Ishikawa (cell line): ENCODE measurements at regions not wholly inside any gene's neighbourhood (a gene's known extent, or its start where the extent isn't known, plus 50 kb on each side); places are given as distances from the start of the nearest gene placed in this dataset.

Source experiments
- CEBPB ChIP-seq: IDR thresholded peaks from 2 replicates; pipeline ENCODE4 v1.6.1; 2012
- CREB1 ChIP-seq: IDR thresholded peaks from 2 replicates; pipeline ENCODE4 v1.6.1; 2012; ENCODE audit warnings: low read depth
- EGR1 ChIP-seq: IDR thresholded peaks from 2 replicates; pipeline ENCODE4 v1.6.1; 2012
- EP300 ChIP-seq: IDR thresholded peaks from 2 replicates; pipeline ENCODE4 v1.6.1; 2012; ENCODE audit warnings: borderline replicate concordance
- FOXM1 ChIP-seq: IDR thresholded peaks from 2 replicates; pipeline ENCODE4 v1.6.1; 2012; ENCODE audit warnings: low read depth, borderline replicate concordance
- NFIC ChIP-seq: IDR thresholded peaks from 2 replicates; pipeline ENCODE4 v1.6.1; 2012
- RAD21 ChIP-seq: IDR thresholded peaks from 2 replicates; pipeline ENCODE4 v1.6.1; 2012; ENCODE audit warnings: low read depth
- TAF1 ChIP-seq: IDR thresholded peaks from 2 replicates; pipeline ENCODE4 v1.6.1; 2012; ENCODE audit warnings: low read depth, mild to moderate bottlenecking
- TCF12 ChIP-seq: IDR thresholded peaks from 2 replicates; pipeline ENCODE4 v1.6.1; 2012; ENCODE audit warnings: low read depth
- YY1 ChIP-seq: IDR thresholded peaks from 2 replicates; pipeline ENCODE4 v1.6.1; 2012; ENCODE audit warnings: low read depth
- ZBTB7A ChIP-seq: IDR thresholded peaks from 2 replicates; pipeline ENCODE4 v1.6.1; 2012; ENCODE audit warnings: low read depth
- TF ChIP-seq, protein P1 (sequence below): IDR thresholded peaks from 2 replicates; pipeline ENCODE4 v1.6.1; 2012; ENCODE audit warnings: low read depth, mild to moderate bottlenecking
- TF ChIP-seq, protein P2 (sequence below): IDR thresholded peaks from 2 replicates; pipeline ENCODE4 v1.6.1; 2012
- TF ChIP-seq, protein P3 (sequence below): IDR thresholded peaks from 2 replicates; pipeline ENCODE4 v1.6.1; 2012

DNA sequence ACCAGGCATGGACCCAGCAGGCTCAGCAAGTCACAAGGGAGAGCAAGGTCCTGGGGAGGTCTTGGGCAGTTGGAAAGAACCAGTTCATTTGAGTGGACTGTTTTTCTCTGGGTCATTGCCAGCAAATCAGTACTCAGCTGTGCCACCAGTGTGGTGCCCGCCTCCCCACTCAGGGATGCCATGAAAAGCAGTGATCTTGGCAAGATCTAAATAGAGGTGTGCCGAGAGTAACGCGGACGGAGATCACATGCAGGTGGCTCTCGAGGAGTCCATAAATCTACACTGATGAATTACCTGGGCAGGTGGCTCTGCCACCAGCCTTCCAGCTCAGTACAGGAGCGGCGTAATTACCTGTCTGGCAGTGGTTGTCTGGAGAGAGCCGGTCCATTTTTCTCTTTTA lies 642.2 kb downstream of the PTPRU start:
- TF ChIP-seq NFIC (no peak), TCF12 (no peak), FOXM1 (no peak), CREB1 (no peak), TAF1 (no peak), ZBTB7A (no peak), YY1 (no peak), CEBPB (no peak)

DNA sequence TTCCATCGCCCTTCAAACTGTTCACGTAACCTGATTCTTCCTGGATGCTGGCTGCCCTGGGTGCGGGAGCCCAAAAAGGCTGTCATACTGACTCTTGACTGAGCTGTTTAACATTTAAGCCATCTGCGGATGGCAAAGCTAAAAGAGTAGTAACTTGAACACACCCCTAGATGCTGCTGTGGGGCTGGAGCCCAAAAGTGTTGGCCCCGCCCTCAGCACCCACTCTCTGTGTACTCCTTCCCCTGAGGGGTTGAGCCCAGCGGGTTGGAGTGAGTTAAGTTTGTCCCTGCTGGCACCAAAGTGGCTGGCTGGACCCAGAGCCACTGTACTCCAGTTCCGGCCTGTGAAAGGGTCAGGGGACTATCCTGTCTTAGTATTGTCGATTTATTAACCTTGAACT lies 640.6 kb downstream of the PTPRU start:
- TF ChIP-seq, protein P1, sequence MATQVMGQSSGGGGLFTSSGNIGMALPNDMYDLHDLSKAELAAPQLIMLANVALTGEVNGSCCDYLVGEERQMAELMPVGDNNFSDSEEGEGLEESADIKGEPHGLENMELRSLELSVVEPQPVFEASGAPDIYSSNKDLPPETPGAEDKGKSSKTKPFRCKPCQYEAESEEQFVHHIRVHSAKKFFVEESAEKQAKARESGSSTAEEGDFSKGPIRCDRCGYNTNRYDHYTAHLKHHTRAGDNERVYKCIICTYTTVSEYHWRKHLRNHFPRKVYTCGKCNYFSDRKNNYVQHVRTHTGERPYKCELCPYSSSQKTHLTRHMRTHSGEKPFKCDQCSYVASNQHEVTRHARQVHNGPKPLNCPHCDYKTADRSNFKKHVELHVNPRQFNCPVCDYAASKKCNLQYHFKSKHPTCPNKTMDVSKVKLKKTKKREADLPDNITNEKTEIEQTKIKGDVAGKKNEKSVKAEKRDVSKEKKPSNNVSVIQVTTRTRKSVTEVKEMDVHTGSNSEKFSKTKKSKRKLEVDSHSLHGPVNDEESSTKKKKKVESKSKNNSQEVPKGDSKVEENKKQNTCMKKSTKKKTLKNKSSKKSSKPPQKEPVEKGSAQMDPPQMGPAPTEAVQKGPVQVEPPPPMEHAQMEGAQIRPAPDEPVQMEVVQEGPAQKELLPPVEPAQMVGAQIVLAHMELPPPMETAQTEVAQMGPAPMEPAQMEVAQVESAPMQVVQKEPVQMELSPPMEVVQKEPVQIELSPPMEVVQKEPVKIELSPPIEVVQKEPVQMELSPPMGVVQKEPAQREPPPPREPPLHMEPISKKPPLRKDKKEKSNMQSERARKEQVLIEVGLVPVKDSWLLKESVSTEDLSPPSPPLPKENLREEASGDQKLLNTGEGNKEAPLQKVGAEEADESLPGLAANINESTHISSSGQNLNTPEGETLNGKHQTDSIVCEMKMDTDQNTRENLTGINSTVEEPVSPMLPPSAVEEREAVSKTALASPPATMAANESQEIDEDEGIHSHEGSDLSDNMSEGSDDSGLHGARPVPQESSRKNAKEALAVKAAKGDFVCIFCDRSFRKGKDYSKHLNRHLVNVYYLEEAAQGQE = no peak
- TF ChIP-seq TAF1 = no peak
- TF ChIP-seq, protein P2, sequence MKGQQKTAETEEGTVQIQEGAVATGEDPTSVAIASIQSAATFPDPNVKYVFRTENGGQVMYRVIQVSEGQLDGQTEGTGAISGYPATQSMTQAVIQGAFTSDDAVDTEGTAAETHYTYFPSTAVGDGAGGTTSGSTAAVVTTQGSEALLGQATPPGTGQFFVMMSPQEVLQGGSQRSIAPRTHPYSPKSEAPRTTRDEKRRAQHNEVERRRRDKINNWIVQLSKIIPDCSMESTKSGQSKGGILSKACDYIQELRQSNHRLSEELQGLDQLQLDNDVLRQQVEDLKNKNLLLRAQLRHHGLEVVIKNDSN = no peak
- TF ChIP-seq YY1 = no peak
- no peak for TF ChIP-seq CEBPB
- no peak for TF ChIP-seq CREB1
- TF ChIP-seq RAD21 = no peak

DNA sequence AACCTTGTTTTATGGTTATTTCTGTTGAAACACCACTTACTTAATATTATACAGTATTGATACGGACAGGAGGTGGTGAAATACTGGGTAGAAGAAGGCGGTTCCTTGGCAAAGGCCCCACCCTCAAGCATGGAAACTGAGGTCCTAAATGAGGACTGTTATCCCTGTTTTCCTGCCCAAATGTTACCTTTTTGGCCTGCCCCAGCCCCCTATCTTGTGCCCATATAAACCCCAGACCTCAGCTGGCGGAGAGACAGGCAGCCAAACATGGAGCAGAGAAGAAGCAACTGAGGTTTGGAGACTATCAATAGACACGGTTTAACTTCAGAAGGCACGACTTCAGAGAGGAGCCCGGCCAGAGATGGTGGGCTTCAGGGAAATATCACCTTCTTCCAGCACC lies 640.1 kb downstream of the PTPRU start:
- TF ChIP-seq, protein P1 = no peak
- TF ChIP-seq FOXM1 (no peak), ZBTB7A (no peak), EGR1 (no peak), CEBPB (no peak), CREB1 (no peak), NFIC (no peak), TCF12 (no peak), EP300 (no peak)
- TF ChIP-seq, protein P3, sequence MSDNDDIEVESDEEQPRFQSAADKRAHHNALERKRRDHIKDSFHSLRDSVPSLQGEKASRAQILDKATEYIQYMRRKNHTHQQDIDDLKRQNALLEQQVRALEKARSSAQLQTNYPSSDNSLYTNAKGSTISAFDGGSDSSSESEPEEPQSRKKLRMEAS = no peak
- TF ChIP-seq, protein P2 = no peak

DNA sequence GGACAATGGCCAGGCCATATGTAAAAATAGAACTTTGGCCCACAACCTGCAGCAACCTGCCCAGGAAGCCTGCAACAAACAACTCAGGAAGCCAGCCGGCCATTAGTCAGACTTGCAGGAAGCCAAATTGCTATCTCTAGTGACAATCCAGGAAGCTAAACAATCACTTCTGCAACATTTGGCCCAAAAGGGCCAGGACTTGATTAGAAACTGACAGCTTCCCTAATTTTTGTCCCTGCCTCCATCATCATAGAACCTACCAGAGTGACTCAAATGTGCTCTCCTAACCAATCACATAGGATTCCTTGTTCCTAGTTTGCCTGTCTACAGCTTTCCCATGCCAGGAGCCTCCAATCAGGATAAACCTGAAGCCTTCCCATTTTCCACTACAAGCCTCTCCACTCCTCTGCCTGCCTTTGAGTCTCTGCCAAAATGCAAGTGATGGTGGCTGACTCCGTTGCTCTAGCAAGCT lies 639.3 kb downstream of the PTPRU start:
- TF ChIP-seq YY1 = no peak
- TF ChIP-seq CREB1 = no peak
- TF ChIP-seq, protein P2 = no peak
- no peak for TF ChIP-seq CEBPB
- no peak for TF ChIP-seq EP300
- TF ChIP-seq, protein P3 = no peak
- TF ChIP-seq TAF1 = no peak
- no peak for TF ChIP-seq RAD21
- TF ChIP-seq EGR1 = no peak
- TF ChIP-seq NFIC = no peak
- TF ChIP-seq TCF12 = no peak

DNA sequence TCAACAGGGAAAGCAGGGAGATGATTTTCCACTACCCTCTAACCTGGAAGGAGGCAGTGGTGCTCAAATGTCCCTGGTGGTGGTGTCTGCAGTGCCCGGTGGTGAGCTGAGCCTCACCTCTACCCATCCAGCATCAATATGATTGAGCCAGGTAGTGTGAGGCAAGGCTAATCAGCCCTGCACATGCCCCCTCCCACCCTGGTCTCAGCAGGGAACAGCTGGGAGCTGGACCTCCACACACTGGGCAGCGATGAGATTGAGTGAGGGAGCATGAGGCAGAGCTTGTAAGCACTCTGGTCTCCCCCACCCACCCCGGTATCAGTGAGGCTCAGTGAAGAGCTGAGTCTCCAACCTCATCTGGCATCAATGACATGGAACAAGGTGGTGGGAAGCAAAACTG lies 634.3 kb downstream of the PTPRU start:
- TF ChIP-seq, protein P1 = no peak
- TF ChIP-seq EP300 = no peak
